NCI-H226 (cell line): ENCODE measurements at regions not wholly inside any gene's neighbourhood (a gene's known extent, or its start where the extent isn't known, plus 50 kb on each side); places are given as distances from the start of the nearest gene placed in this dataset.
A peak's percentile ranks its signal among the peaks of the same experiment; 100 is the strongest.
"Not testable (repeated sequence)": the region's sequence is repeated elsewhere in the genome, so short reads cannot be mapped to it uniquely, and the experiment has no call there.

Experiments used
- DNase-seq: peaks from one replicate; pipeline ENCODE4 v3.0.0-alpha.2; 2015

DNA sequence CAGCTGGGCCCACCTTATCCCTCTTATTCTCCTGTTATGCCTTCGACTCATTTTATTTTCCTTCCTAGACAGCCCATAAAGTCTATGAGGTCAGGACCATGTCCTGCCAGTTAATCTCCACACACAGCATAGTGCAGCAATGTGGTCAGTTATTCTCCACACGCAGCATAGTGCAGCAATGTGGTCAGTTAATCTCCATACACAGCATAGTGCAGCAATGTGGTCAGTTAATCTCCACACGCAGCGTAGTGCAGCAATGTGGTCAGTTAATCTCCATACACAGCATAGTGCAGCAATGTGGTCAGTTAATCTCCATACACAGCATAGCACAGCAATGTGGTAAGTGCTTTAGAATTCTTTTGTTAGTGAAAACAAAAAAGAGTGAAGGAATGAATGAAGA is 77.8 kb downstream of the TEX36 start:
- DNase-seq = peak; percentile 63

- no peak for DNase-seq
Observed at GRCh38 chr10:125602825-125603224, 80.1 kb downstream of the TEX36 start.

DNA sequence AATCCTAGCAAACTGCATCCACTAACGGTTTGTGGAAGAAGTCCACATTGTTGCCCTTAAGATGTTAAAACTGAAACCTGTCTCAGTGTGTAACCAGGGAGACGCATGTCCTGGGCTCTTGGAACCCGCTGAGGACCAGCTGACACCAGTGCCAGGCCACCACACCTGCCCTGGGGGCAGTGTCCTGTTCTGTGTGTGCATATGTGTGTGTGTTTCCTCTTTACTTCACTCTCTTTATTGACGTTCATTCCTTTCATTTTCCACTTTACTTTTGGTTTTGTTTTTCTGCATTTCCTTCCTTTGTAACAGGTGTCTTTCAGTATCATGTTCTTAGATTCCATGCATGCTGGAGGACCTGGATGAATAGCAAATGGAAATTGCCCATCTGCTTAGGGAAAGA is 83.8 kb downstream of the TEX36 start:
- no peak for DNase-seq

DNA sequence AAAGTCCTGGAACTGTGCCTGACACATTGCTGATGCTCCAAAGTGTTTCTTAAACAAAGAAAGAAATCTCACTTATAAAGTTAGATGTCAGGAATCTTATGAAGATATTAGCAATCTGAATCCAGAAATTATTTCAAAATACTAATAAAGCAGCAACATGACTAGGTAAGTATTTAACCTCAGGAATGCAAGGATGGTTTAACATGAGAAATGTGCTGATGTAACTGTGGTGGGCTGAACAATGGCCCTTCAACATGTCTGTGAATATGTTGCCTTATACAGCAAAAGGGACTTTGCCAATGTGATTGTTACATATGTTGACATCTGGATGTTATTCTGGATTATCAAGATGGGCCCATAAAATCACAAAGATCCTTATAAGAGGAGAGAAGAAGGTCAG is 87.1 kb downstream of the TEX36 start:
- DNase-seq = no peak

DNA sequence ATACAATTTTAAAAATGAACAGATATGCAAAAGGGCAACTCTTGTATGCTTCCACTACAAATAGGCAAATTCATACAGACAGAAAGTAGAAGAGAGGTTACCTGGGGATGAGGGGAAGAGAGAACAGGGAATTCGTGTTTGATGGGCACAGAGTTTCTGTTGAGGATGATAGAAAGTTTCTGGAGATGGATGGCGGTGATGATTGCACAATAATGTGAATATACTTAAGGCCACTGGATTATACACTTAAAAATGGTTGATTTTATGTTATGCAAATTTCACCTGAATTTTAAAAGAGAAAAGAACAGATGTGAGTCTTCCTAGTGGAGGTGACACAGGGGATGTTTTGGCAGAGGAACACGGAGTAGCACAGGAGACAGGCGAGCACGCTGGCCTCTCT is 89.3 kb downstream of the TEX36 start:
- no peak for DNase-seq

DNA sequence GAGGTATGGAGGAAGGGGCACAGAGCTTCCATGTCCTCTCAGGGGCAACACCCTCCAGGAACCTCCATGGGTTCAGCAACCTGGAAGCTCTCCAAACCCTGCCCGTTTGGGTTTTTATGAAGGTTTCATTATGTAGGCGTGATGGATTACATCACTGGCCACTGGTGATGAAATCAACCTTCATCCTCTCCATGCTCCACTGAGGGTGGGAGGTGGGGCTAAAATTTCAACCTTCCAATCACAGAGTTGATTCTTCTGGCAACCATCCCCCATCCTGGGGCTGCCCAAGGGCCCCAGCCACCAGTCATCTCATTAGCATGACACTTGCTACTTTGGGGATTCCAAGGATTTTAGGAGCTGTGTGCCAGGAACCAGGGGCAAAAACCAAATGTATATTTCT is 90.1 kb downstream of the TEX36 start:
- no peak for DNase-seq

DNA sequence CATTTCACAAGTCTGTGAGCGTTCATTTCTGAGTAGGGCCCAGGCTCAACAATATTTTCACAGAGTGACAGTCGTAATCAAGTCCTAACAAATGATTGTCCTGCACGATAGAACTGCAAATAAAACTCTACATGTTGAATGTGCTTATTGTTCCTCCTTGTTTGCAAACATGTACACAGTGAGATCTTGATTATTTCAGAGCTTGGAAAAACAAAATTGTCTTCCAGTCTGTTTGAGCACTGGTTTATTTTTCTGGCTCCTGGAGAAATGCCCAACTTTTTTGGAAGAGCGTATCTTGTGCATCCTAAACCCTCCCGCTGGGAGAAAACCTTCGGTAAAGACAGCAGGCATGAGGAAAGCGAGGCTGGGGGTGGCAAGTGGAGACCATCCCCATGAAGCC is 91.1 kb downstream of the TEX36 start:
- no peak for DNase-seq

GRCh38 chr10:125588738-125589137 is 94.2 kb downstream of the TEX36 start:
- DNase-seq = not testable (repeated sequence)

- DNase-seq = no peak
Observed at GRCh38 chr10:125584954-125585353, 98.0 kb downstream of the TEX36 start.

DNA sequence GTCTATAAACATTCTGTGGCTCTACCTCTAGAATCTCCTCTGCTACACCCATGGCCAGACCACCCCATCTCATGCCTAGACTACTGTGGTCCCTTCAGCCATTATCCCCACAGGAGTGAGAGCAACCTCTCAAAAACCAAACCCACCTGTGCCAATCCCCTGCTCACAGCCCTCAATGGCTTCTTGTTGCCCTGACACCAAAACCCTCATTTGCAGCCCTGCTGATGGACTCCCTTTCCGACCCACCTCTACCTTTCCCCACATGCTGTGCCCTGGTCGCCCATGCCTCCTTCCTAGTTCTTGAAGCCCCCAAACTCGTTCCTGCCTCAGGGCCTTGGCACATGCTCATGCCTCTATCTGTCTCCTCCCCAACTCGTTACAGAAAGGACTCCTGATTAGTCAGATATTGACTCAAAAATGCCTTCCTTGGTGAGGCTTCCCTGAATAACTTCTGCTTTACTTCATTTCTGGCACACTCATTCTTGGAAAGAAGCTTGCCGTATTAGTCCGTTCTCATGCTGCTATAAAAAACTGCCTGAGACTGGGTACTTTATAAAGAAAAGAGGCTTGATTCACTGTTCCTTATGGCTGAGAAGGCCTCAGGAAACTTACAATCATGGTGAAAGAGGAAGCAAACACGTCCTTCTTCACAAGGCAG is 104.2 kb downstream of the TEX36 start:
- no peak for DNase-seq

GRCh38 chr10:125575843-125576242 is 107.1 kb downstream of the TEX36 start:
- no peak for DNase-seq

- DNase-seq = no peak
Observed at GRCh38 chr10:125568156-125568555, 114.8 kb downstream of the TEX36 start.

GRCh38 chr10:125567529-125567928 is 115.4 kb downstream of the TEX36 start:
- no peak for DNase-seq

DNA sequence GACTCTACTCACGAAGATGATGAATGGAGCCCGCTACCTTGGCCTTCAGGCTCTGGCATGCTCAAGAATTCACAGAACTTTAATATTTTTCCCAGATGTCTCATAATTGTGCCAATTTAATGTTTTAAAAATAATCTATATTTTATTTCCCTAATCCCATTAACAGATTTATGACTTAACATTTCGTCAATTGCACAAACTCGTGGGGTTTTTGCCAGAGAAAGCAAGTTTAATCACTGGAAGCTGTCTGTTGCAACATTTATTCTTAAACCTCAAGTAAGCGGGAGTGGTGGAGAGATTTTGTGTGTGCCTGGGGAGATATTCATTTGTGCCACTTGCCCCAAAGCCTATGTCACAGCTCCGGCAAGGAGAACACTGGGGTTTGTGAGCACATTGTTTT is 117.9 kb downstream of the TEX36 start:
- no peak for DNase-seq

GRCh38 chr10:125564570-125564969 is 118.4 kb downstream of the TEX36 start:
- DNase-seq = no peak

DNA sequence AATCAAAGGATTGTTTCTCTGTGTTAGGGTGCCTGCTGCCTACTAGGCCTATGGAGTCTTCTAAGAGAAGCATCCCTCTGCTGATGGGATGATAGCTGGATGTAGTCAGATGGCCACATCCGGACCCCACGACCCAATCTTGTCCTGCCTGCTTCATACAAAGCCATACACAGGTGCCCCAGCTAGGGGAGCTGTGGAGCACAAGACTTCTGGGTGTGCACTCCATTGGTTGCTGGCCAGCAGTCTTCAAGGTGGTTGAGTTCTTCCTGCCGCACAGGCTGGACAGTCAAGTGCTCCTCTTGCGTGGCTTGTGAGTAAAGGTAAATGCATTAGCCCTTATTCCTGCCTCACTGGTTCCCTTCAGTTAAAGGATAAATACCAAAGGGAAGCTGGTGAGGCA is 120.2 kb downstream of the TEX36 start:
- DNase-seq = no peak

GRCh38 chr10:125560947-125561346 is 122.0 kb downstream of the TEX36 start:
- no peak for DNase-seq

- no peak for DNase-seq
Observed at GRCh38 chr10:125559210-125559609, 123.8 kb downstream of the TEX36 start.

GRCh38 chr10:125557801-125558505 is 125.0 kb downstream of the TEX36 start:
- DNase-seq = no peak

GRCh38 chr10:125557311-125557710 is 125.7 kb downstream of the TEX36 start:
- DNase-seq = no peak

- no peak for DNase-seq
Observed at GRCh38 chr10:125556882-125557281, 126.1 kb downstream of the TEX36 start.

- DNase-seq = no peak
Observed at GRCh38 chr10:125555743-125556142, 127.2 kb downstream of the TEX36 start.

GRCh38 chr10:125555267-125555666 is 127.7 kb downstream of the TEX36 start:
- DNase-seq = no peak

DNA sequence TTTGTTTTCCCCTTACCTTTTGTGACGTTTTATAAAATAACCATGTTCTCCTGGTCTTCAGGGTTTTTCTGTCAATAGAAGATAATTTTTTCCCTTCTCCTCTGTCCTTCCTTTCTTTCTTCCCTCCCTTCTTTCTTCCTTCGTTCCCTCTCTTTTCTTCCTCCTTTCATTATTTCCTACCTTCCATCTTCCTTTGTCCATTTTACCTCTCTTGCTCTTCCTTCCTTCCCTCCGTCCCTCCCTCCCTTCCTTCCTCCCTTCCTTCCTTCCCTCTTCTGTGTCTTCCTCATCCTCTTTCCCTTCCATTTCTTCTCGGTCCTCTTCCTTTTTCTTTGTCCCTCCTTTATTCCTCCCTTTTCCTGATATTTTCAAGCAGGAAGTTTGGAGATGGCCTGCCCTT is 128.2 kb downstream of the TEX36 start:
- DNase-seq = no peak
